ENCODE measurements at regions not wholly inside any gene's neighbourhood (a gene's known extent, or its start where the extent isn't known, plus 50 kb on each side); places are given as distances from the start of the nearest gene placed in this dataset.

DNA sequence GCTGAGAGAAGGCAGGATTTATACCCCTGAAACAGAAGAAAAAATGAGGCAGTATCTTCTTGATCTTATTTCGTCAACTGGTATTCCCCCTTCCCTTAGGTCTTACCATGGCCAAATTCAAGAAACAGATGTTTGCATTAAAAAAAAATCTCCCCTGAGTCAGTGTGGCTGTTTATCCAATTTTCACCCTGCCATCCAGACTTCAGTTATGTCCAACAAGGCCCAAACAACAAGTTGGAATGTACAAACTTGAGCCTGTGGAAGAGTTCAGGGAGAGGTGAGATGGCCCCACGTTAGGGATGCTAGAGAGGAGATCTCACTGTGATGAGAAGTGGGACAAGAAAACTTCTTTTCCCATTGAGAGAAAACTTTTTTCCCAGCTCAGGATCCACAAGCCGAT is 147.2 kb upstream of the PROX1 start:
- no peak for TF ChIP-seq CTCF (IDR thresholded peaks at IDR 0.05; ENCODE audit: extremely low read depth, missing control alignments)
- DNase-seq (ENCODE audit: low spot score): no peak

DNA sequence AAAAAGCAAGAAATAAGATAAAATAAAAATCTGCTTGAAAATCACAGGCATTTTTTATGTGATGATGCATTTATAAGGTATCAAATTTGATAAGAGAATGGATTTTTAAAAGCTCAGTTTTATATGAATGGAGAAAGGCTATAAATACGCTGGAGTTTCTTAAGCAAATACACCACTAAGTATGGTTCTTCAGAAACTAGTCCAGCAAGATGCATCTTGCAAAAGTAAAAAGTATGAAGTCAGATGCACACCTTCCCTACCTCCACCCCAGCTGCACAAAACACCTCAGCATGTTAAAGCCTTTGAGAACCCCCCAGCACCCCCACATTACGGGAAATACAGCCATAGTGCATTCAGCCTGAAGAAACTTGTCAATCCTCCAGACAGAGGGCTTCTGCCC is 143.1 kb upstream of the PROX1 start:
- TF ChIP-seq CTCF (IDR thresholded peaks at IDR 0.05; ENCODE audit: extremely low read depth, missing control alignments): no peak
- DNase-seq (ENCODE audit: low spot score): no peak

DNA sequence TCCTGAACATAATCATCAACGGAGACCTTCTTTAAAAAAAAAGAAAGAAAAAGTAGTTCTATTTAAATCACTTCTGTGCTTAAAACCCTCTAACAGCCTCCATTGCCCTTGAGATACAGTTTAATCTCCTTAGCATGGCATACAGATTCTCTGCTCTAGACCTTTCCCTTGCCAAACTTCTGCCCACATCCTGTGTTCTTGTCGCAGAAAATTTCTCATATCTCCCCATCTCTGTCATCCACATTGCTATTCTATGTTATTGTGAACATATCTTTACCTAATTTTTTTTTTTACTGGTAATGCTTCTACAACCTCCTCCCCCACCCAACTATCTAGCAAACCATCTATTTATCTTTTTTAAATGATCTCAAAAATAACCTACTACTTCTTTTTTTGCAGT is 135.7 kb upstream of the PROX1 start:
- no peak for TF ChIP-seq CTCF (IDR thresholded peaks at IDR 0.05; ENCODE audit: extremely low read depth, missing control alignments)
- DNase-seq (ENCODE audit: low spot score): no peak

GRCh38 chr1:213858581-213858980 is 129.2 kb upstream of the PROX1 start:
- no peak for TF ChIP-seq CTCF (IDR thresholded peaks at IDR 0.05; ENCODE audit: extremely low read depth, missing control alignments)
- DNase-seq (ENCODE audit: low spot score): no peak

DNA sequence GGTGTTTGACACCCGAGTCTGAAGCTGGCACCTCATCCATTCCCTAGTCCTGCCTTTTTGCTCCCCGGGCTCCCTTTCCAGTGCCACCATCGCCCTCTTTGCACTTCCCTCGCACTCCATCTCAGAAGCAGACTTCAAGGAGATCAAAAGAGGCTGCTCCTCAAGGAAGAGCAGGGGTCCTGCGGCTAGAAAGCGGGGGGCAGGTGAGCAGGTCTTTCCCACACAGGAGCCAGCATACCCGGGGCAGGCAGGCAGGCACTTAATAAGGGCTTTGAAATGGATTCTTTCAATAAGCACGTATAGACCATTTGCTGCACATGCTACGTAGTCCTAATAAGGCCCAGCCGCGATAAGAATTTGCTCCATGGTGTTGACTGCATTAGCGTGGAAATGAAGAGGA is 125.9 kb upstream of the PROX1 start:
- TF ChIP-seq CTCF (IDR thresholded peaks at IDR 0.05; ENCODE audit: extremely low read depth, missing control alignments): no peak
- DNase-seq (ENCODE audit: low spot score): no peak

DNA sequence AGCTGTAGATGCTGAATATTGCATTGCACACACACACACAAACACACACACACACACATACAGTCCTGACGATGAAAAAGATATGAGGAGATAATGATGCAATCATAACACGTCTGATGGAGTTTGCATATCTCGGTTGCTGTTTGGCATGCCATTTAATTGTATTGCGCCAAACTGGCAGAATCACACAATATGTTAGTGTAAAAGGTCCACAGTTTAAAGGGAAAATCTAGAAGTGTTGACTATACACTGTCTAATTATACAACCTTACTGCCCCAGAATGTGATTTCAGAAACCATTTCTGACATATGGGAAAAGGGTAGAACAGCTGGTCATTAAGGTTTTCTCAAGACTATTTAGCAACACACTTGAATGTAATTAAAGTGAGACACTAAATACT is 123.7 kb upstream of the PROX1 start:
- no peak for DNase-seq (ENCODE audit: low spot score)
- TF ChIP-seq CTCF (IDR thresholded peaks at IDR 0.05; ENCODE audit: extremely low read depth, missing control alignments): no peak

DNA sequence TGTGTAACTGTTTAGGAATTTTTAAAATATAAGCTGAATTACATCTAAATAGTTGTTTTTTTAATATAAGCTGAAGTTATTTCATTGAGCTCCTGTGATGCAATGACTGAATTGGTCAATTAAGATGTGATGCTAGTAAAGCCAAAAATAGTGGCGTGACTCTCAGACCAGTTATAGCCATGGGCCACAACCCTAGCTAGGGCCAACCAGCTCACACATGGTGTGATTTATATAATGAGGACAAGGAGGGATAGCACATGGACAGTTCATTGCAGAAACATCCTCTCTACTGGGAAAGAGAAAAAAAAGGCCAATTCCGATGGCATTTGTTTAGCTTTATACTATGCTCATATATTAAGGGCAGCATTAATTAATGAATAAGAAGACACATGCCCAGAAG is 119.3 kb upstream of the PROX1 start:
- TF ChIP-seq CTCF (IDR thresholded peaks at IDR 0.05; ENCODE audit: extremely low read depth, missing control alignments): no peak
- no peak for DNase-seq (ENCODE audit: low spot score)
